H1 (cell line): ENCODE measurements at regions not wholly inside any gene's neighbourhood (a gene's known extent, or its start where the extent isn't known, plus 50 kb on each side); places are given as distances from the start of the nearest gene placed in this dataset.

Experiments used
- CTCF ChIA-PET: fragments of 300-600 bp; sonication (Branson Sonifier 250); formaldehyde crosslinking; loops from one replicate; lab custom pipeline; 2021; ENCODE audit not compliant: partially characterized antibody; lab: Charles Lee
- POLR2A ChIA-PET: fragments of 300-600 bp; sonication (Branson Sonifier 250); formaldehyde crosslinking; loops from one replicate; lab custom pipeline; 2021; ENCODE audit warnings: inconsistent platforms; ENCODE audit not compliant: partially characterized antibody; lab: Charles Lee
- DNase-seq, 2 experiments: peaks; one replicate each; pipeline versions ENCODE4 v3.0.0 to v3.0.0-alpha.2; 2010 to 2022; ENCODE audit warnings: low spot score in 2 of 2, low read depth in 1 of 2, mixed read lengths in 1 of 2
- FAIRE-seq: peaks from 2 replicates; lab custom pipeline; 2011; peaks lifted over from hg19 to GRCh38; lab: Jason Lieb, UNC
- H2AFZ ChIP-seq: 2 replicates; pipeline ENCODE4 v1.8.1; 2012; ENCODE audit warnings: low read length, inconsistent platforms
- H2AK5ac ChIP-seq: 2 replicates; pipeline ENCODE4 v1.6.1; 2013; ENCODE audit warnings: low read depth, low read length
- H2BK120ac ChIP-seq: replicated peaks from 2 replicates; pipeline ENCODE3; 2013; ENCODE audit warnings: low read depth, low read length, inconsistent platforms
- H2BK12ac ChIP-seq: 2 replicates; pipeline ENCODE4 v1.6.1; 2013; ENCODE audit warnings: low read depth, low read length
- H2BK15ac ChIP-seq: 2 replicates; pipeline ENCODE4 v1.6.1; 2013; ENCODE audit warnings: low read length
- H2BK20ac ChIP-seq: 2 replicates; pipeline ENCODE4 v1.6.1; 2013; ENCODE audit warnings: low read length
- H2BK5ac ChIP-seq: 2 replicates; pipeline ENCODE4 v1.6.1; 2013; ENCODE audit warnings: low read depth, low read length
- H3K14ac ChIP-seq: 2 replicates; pipeline ENCODE4 v1.6.1; 2013; ENCODE audit warnings: inconsistent platforms; ENCODE audit not compliant: insufficient read length
- H3K18ac ChIP-seq: 2 replicates; pipeline ENCODE4 v1.6.1; 2013; ENCODE audit warnings: low read length; ENCODE audit errors: extremely low read depth
- H3K23ac ChIP-seq: 2 replicates; pipeline ENCODE4 v1.6.1; 2013; ENCODE audit warnings: inconsistent platforms; ENCODE audit not compliant: insufficient read length
- H3K23me2 ChIP-seq: 2 replicates; pipeline ENCODE4 v1.6.1; 2013; ENCODE audit warnings: low read depth, low read length
- H3K27ac ChIP-seq: 2 replicates; pipeline ENCODE4 v1.6.1; 2011; ENCODE audit warnings: low read depth, low read length, inconsistent platforms
- H3K27me3 ChIP-seq, 4 experiments: replicated peaks in 1 of 4; 1 replicate in 1 of 4; 2 replicates in 3 of 4; pipeline versions ENCODE4 v1.6.1 to v1.8.1; 2011 to 2013; ENCODE audit warnings: low read length in 3 of 4, mild to moderate bottlenecking in 3 of 4, inconsistent platforms in 2 of 4, mixed read lengths in 2 of 4, moderate library complexity in 1 of 4; ENCODE audit not compliant: control insufficient read depth in 3 of 4, insufficient read depth in 3 of 4; ENCODE audit errors: extremely low read depth in 1 of 4
- H3K36me3 ChIP-seq, 4 experiments: 2 replicates each; pipeline versions ENCODE4 v1.6.1 to v1.8.1; 2011 to 2013; ENCODE audit warnings: mild to moderate bottlenecking in 4 of 4, low read length in 3 of 4, moderate library complexity in 2 of 4, control low read depth in 1 of 4, inconsistent platforms in 1 of 4; ENCODE audit not compliant: insufficient read depth in 4 of 4, control insufficient read depth in 2 of 4
- H3K4ac ChIP-seq: replicated peaks from 2 replicates; pipeline ENCODE3; 2013; ENCODE audit warnings: low read length, low read depth, mixed read lengths, inconsistent platforms; ENCODE audit not compliant: insufficient read length
- H3K4me1 ChIP-seq, 4 experiments: replicated peaks in 1 of 4; 1 replicate in 1 of 4; 2 replicates in 3 of 4; pipeline versions ENCODE4 v1.6.1 to v1.8.1; 2011 to 2013; ENCODE audit warnings: low read length in 3 of 4, inconsistent platforms in 2 of 4, mixed read lengths in 1 of 4; ENCODE audit not compliant: insufficient read depth in 4 of 4, control insufficient read depth in 3 of 4
- H3K4me2 ChIP-seq, 2 experiments: 2 replicates each; pipeline versions ENCODE4 v1.6.1 to v1.8.1; 2011 to 2013; ENCODE audit warnings: low read depth in 2 of 2, low read length in 2 of 2, control low read depth in 1 of 2, inconsistent platforms in 1 of 2, mild to moderate bottlenecking in 1 of 2; ENCODE audit not compliant: insufficient read depth in 1 of 2
- H3K4me3 ChIP-seq, 4 experiments: fragments of 200-600, 300-600 bp in 1 of 4; sonication (generic), shearing (Covaris generic), sonication (Bioruptor Twin) in 1 of 4; 2 replicates each; pipeline versions ENCODE4 v1.5.1 to v1.8.1; 2011 to 2016; ENCODE audit warnings: low read length in 4 of 4, low read depth in 3 of 4, control low read depth in 2 of 4, inconsistent platforms in 2 of 4, mild to moderate bottlenecking in 2 of 4, mixed read lengths in 1 of 4, moderate library complexity in 1 of 4; ENCODE audit not compliant: insufficient read depth in 2 of 4; ENCODE audit errors: extremely low read depth in 1 of 4
- H3K56ac ChIP-seq: replicated peaks from 2 replicates; pipeline ENCODE3; 2013; ENCODE audit warnings: low read depth, mild to moderate bottlenecking, mixed read lengths, low read length, inconsistent platforms; ENCODE audit not compliant: insufficient read length
- H3K79me1 ChIP-seq: 2 replicates; pipeline ENCODE4 v1.6.1; 2013; ENCODE audit warnings: low read depth, low read length, control low read depth
- H3K79me2 ChIP-seq, 2 experiments: 2 replicates each; pipeline versions ENCODE4 v1.6.1 to v1.8.1; 2012 to 2013; ENCODE audit warnings: low read length in 2 of 2, mild to moderate bottlenecking in 2 of 2, inconsistent platforms in 1 of 2; ENCODE audit not compliant: insufficient read depth in 2 of 2, control insufficient read depth in 1 of 2
- H3K9ac ChIP-seq, 4 experiments: replicated peaks in 1 of 4; 1 replicate in 1 of 4; 2 replicates in 3 of 4; pipeline versions ENCODE4 v1.6.1 to v1.8.1; 2011 to 2013; ENCODE audit warnings: low read depth in 3 of 4, low read length in 3 of 4, control low read depth in 2 of 4, mild to moderate bottlenecking in 2 of 4, moderate library complexity in 2 of 4, inconsistent platforms in 1 of 4; ENCODE audit errors: extremely low read depth in 1 of 4
- H3K9me3 ChIP-seq, 2 experiments: 2 replicates each; pipeline versions ENCODE4 v1.6.1 to v1.8.1; 2012 to 2013; ENCODE audit warnings: mild to moderate bottlenecking in 2 of 2, moderate library complexity in 2 of 2, control low read depth in 1 of 2, inconsistent platforms in 1 of 2, low read depth in 1 of 2, low read length in 1 of 2, mixed read lengths in 1 of 2; ENCODE audit not compliant: insufficient read depth in 2 of 2
- H4K20me1 ChIP-seq, 2 experiments: replicated peaks in 1 of 2; 2 replicates each; pipeline versions ENCODE3 to v1.8.1; 2011 to 2013; ENCODE audit warnings: inconsistent platforms in 2 of 2, low read length in 2 of 2, mild to moderate bottlenecking in 1 of 2; ENCODE audit not compliant: insufficient read depth in 2 of 2, control insufficient read depth in 1 of 2
- H4K5ac ChIP-seq: 2 replicates; pipeline ENCODE4 v1.6.1; 2013; ENCODE audit warnings: low read length, low read depth, mixed read lengths, inconsistent platforms; ENCODE audit not compliant: insufficient read length
- H4K8ac ChIP-seq: 2 replicates; pipeline ENCODE4 v1.8.0; 2013; ENCODE audit warnings: mild to moderate bottlenecking, moderate library complexity, low read length, inconsistent platforms; ENCODE audit not compliant: insufficient read depth; ENCODE audit errors: extremely low read depth
- H4K91ac ChIP-seq: replicated peaks from 2 replicates; pipeline ENCODE3; 2013; ENCODE audit warnings: low read length, mixed read lengths, inconsistent platforms; ENCODE audit not compliant: insufficient read length
- CBX5 ChIP-seq: fragments of 300-800, 300-1000 bp; sonication (generic); IDR thresholded peaks from 2 replicates; pipeline ENCODE4 v1.7.1; 2016; ENCODE audit warnings: antibody characterized with exemption, low read length, low read depth
- FOSL1 ChIP-seq: IDR thresholded peaks from 2 replicates; pipeline ENCODE4 v1.6.1; 2011; ENCODE audit warnings: mild to moderate bottlenecking, low read depth, low read length, moderate library complexity; ENCODE audit not compliant: insufficient read depth
- HDAC2 ChIP-seq, 2 experiments: fragments of 300-600 bp in 1 of 2; sonication (generic) in 1 of 2; IDR thresholded peaks; 2 replicates each; pipeline ENCODE4 v1.6.1; 2011 to 2012; ENCODE audit warnings: low read depth in 2 of 2, low read length in 2 of 2, mild to moderate bottlenecking in 2 of 2, moderate library complexity in 2 of 2, borderline replicate concordance in 1 of 2, inconsistent platforms in 1 of 2
- KDM5A ChIP-seq: fragments of 200-600 bp; IDR thresholded peaks from 2 replicates; pipeline ENCODE4 v1.7.1; 2012; ENCODE audit warnings: mild to moderate bottlenecking, low read length, inconsistent platforms, mixed read lengths
- RBBP5 ChIP-seq: IDR thresholded peaks from 2 replicates; pipeline ENCODE4 v1.7.1; 2012; ENCODE audit warnings: low read depth, mild to moderate bottlenecking, inconsistent platforms, low read length, moderate library complexity, borderline replicate concordance
- SIRT6 ChIP-seq: IDR thresholded peaks from one replicate; pipeline ENCODE4 v1.7.1; 2012; ENCODE audit warnings: low read length, inconsistent platforms
- SIX5 ChIP-seq: IDR thresholded peaks from 2 replicates; pipeline ENCODE4 v1.6.1; 2011; ENCODE audit warnings: mild to moderate bottlenecking, low read depth, low read length
- SP2 ChIP-seq: IDR thresholded peaks from 2 replicates; pipeline ENCODE4 v1.6.1; 2012; ENCODE audit warnings: mild to moderate bottlenecking, low read length, inconsistent platforms
- TEAD4 ChIP-seq: IDR thresholded peaks from 2 replicates; pipeline ENCODE4 v1.6.1; 2012; ENCODE audit warnings: low read depth, low read length, inconsistent platforms, mixed read lengths
- YY1 ChIP-seq: IDR thresholded peaks from 2 replicates; pipeline ENCODE4 v1.6.1; 2011; ENCODE audit warnings: low read depth, mild to moderate bottlenecking, low read length
- ZNF274 ChIP-seq: IDR thresholded peaks from 2 replicates; pipeline ENCODE4 v1.7.0; 2012; ENCODE audit warnings: low read length, borderline replicate concordance; ENCODE audit errors: extremely low read depth
- WGBS, 2 experiments: shearing (Covaris generic) in 1 of 2; methylation state at CpG; one replicate each; pipeline versions ENCODE4 v1.1.6 to v1.1.7; 2013 to 2015; ENCODE audit warnings: low lambda C conversion rate in 2 of 2, mixed read lengths in 2 of 2, inconsistent platforms in 1 of 2, low coverage in 1 of 2, missing lambda C conversion rate in 1 of 2; ENCODE audit not compliant: insufficient replicate concordance in 2 of 2, insufficient coverage in 1 of 2, insufficient read length in 1 of 2; ENCODE audit errors: extremely low coverage in 1 of 2, missing lambda C conversion rate in 1 of 2; 5-methylcytosine and 5-hydroxymethylcytosine counted together
- TF ChIP-seq, protein P1 (sequence below): IDR thresholded peaks from 2 replicates; pipeline ENCODE4 v1.6.1; 2012; ENCODE audit warnings: inconsistent platforms
- TF ChIP-seq, protein P2 (sequence below): IDR thresholded peaks from 2 replicates; pipeline ENCODE4 v1.6.1; 2012; ENCODE audit warnings: low read length, inconsistent platforms

DNA sequence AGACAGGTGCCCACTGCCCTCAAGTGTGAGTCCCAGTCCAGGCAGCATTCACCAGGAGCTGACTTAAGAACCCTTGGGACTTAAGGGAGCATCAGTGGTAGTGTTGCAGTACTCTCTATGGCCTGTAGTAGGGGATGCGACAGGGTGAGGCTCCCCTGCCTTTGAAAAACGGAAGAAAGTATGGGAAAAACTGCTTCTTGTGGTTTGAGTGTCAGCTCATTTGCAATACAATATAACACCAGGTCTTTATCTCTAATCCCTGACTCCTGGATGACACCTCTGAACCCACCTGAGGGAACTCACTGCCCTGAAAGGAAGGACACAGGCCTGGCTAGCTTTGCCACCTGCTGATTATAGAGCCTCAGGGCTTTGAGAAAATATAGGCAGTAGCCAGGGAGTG lies 176.0 kb downstream of the SMARCA1 start:
- ChIA-PET POLR2A (interaction anchor here (0.8 kb wide), 1 partner anchor 11 kb away, joined by 3 read pairs; no protein-coding TSS in a partner anchor), CTCF (interaction anchor here (0.6 to 2.1 kb wide), 11 partner anchors 10 to 368 kb away, joined by 3 to 9 read pairs (median 4); no protein-coding TSS in a partner anchor)
- H3K18ac ChIP-seq, result no peak overlapping the region
- H3K9ac ChIP-seq, result no peak overlapping the region
- H3K4me3 ChIP-seq, result no peak overlapping the region
- peaks cover 0 to 2% of the 10 kb centered on the region in 2 experiments; a peak in 1 of 4 replicates for H3K9me3 ChIP-seq
- H2BK12ac ChIP-seq, result no peak overlapping the region
- no peak overlapping the region for H4K8ac ChIP-seq
- H2AK5ac ChIP-seq, result no peak overlapping the region
- H3K4ac ChIP-seq, result no peak overlapping the region
- H3K4me1 ChIP-seq, result no peaks in the 10 kb centered on the region
- no peak overlapping the region for H2BK120ac ChIP-seq
- no peak overlapping the region for H2BK15ac ChIP-seq
- H2BK5ac ChIP-seq, result no peak overlapping the region
- H4K20me1 ChIP-seq, result no peaks in the 10 kb centered on the region
- no peak overlapping the region for H3K23ac ChIP-seq
- peaks cover 14 to 40% (median 30%) of the 10 kb centered on the region in 4 experiments for H3K27me3 ChIP-seq
- H4K5ac ChIP-seq, result no peak overlapping the region
- no peak overlapping the region for H3K56ac ChIP-seq
- no peaks in the 10 kb centered on the region for H3K79me1 ChIP-seq
- peak; percentile 39 to 48 for DNase-seq
- H3K23me2 ChIP-seq, result no peaks in the 10 kb centered on the region; the same call in 1 of the 2 replicates
- H3K14ac ChIP-seq, result no peak overlapping the region
- peak; percentile 98 for FAIRE-seq
- H4K91ac ChIP-seq, result no peak overlapping the region
- H3K4me2 ChIP-seq, result no peak overlapping the region
- no peak overlapping the region for H3K27ac ChIP-seq
- no peaks in the 10 kb centered on the region for H3K79me2 ChIP-seq
- no peak overlapping the region for H2BK20ac ChIP-seq
- no peaks in the 10 kb centered on the region for H3K36me3 ChIP-seq
- H2AFZ ChIP-seq, result no peak overlapping the region
- WGBS, 2 experiments, result 6% methylated on average over 2 of the region's 2 CpGs; no CpG with 5 or more reads in 1 of the 2 experiments
- no peak for TF ChIP-seq YY1
- no peak for TF ChIP-seq KDM5A
- TF ChIP-seq, protein P1, sequence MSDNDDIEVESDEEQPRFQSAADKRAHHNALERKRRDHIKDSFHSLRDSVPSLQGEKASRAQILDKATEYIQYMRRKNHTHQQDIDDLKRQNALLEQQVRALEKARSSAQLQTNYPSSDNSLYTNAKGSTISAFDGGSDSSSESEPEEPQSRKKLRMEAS, result no peak
- no peak for TF ChIP-seq HDAC2 (IDR thresholded peaks at IDR 0.05; ENCODE audit: borderline replicate concordance in 1 of 2, low read depth in 2 of 2, low read length in 2 of 2)
- TF ChIP-seq, protein P2, sequence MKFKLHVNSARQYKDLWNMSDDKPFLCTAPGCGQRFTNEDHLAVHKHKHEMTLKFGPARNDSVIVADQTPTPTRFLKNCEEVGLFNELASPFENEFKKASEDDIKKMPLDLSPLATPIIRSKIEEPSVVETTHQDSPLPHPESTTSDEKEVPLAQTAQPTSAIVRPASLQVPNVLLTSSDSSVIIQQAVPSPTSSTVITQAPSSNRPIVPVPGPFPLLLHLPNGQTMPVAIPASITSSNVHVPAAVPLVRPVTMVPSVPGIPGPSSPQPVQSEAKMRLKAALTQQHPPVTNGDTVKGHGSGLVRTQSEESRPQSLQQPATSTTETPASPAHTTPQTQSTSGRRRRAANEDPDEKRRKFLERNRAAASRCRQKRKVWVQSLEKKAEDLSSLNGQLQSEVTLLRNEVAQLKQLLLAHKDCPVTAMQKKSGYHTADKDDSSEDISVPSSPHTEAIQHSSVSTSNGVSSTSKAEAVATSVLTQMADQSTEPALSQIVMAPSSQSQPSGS, result no peak; the same call in 1 of the 2 replicates
- TF ChIP-seq FOSL1, result no peak
- TF ChIP-seq SIX5, result no peak
- no peak for TF ChIP-seq SP2
- no peak for TF ChIP-seq TEAD4
- no peak for TF ChIP-seq RBBP5
- TF ChIP-seq ZNF274, result no peak
- TF ChIP-seq CBX5, result no peak
- TF ChIP-seq SIRT6, result no peak
